ENCODE measurements at regions not wholly inside any gene's neighbourhood (a gene's known extent, or its start where the extent isn't known, plus 50 kb on each side); places are given as distances from the start of the nearest gene placed in this dataset.
"Not testable (repeated sequence)": the region's sequence is repeated elsewhere in the genome, so short reads cannot be mapped to it uniquely, and the experiment has no call there.

GRCh38 chr3:197459571-197459970 lies 96.2 kb downstream of the BDH1 start:
- DNase-seq (ENCODE audit: low read depth) = not testable (repeated sequence)

GRCh38 chr3:197458906-197459470 lies 96.8 kb downstream of the BDH1 start:
- DNase-seq (ENCODE audit: low read depth) = no peak

GRCh38 chr3:197458179-197458707 lies 97.5 kb downstream of the BDH1 start:
- DNase-seq (ENCODE audit: low read depth) = no peak

GRCh38 chr3:197456261-197457091 lies 99.3 kb downstream of the BDH1 start:
- DNase-seq (ENCODE audit: low read depth) = peak; percentile 9

GRCh38 chr3:197454841-197455240 lies 100.9 kb downstream of the BDH1 start:
- DNase-seq (ENCODE audit: low read depth) = not testable (repeated sequence)

GRCh38 chr3:197454014-197454413 lies 101.8 kb downstream of the BDH1 start:
- no peak for DNase-seq (ENCODE audit: low read depth)

GRCh38 chr3:197450810-197451209 lies 105.0 kb downstream of the BDH1 start:
- no peak for DNase-seq (ENCODE audit: low read depth)

- DNase-seq (ENCODE audit: low read depth) = no peak
Measured at GRCh38 chr3:197450308-197450707, 105.5 kb downstream of the BDH1 start.

- not testable (repeated sequence) for DNase-seq (ENCODE audit: low read depth)
Measured at GRCh38 chr3:197449181-197449580, 106.6 kb downstream of the BDH1 start.

- not testable (repeated sequence) for DNase-seq (ENCODE audit: low read depth)
Measured at GRCh38 chr3:197447781-197448180, 108.0 kb downstream of the BDH1 start.

GRCh38 chr3:197447057-197447456 lies 108.7 kb downstream of the BDH1 start:
- DNase-seq (ENCODE audit: low read depth) = no peak

- DNase-seq (ENCODE audit: low read depth) = no peak
Measured at GRCh38 chr3:197446700-197447056, 109.1 kb downstream of the BDH1 start.

- DNase-seq (ENCODE audit: low read depth) = no peak
Measured at GRCh38 chr3:197445896-197446699, 109.7 kb downstream of the BDH1 start.

- DNase-seq (ENCODE audit: low read depth) = no peak
Measured at GRCh38 chr3:197444793-197445379, 110.9 kb downstream of the BDH1 start.

GRCh38 chr3:197443506-197443905 lies 112.3 kb downstream of the BDH1 start:
- DNase-seq (ENCODE audit: low read depth) = no peak

- DNase-seq (ENCODE audit: low read depth) = no peak
Measured at GRCh38 chr3:197440717-197441303, 115.0 kb downstream of the BDH1 start.

- no peak for DNase-seq (ENCODE audit: low read depth)
Measured at GRCh38 chr3:197438906-197439305, 116.9 kb downstream of the BDH1 start.

GRCh38 chr3:197435426-197435825 lies 120.3 kb downstream of the BDH1 start:
- DNase-seq (ENCODE audit: low read depth) = no peak

- no peak for DNase-seq (ENCODE audit: low read depth)
Measured at GRCh38 chr3:197434830-197435229, 120.9 kb downstream of the BDH1 start.

GRCh38 chr3:197432384-197433127 lies 123.2 kb downstream of the BDH1 start:
- DNase-seq (ENCODE audit: low read depth) = no peak

- DNase-seq (ENCODE audit: low read depth) = no peak
Measured at GRCh38 chr3:197431346-197431910, 124.3 kb downstream of the BDH1 start.

All from activated T-cell treated with anti-CD3 and anti-CD28 coated beads for 1 hour (primary cell).